HepG2 (cell line): ENCODE measurements at regions not wholly inside any gene's neighbourhood (a gene's known extent, or its start where the extent isn't known, plus 50 kb on each side); places are given as distances from the start of the nearest gene placed in this dataset.

ENCODE experiments used
- ATAC-seq: fragments of 200-7000 bp; cut with Tn5 transposase; 3 replicates; pipeline ENCODE4 v1.9.1; 2020; ENCODE audit warnings: mild to moderate bottlenecking, moderate library complexity
- BruUV-seq: library from RNA; stranded (reverse); fragments of 400-500 nt; replicated peaks from 2 replicates; lab custom pipeline; 2021; lab: Mats Ljungman, UMichigan
- CTCF ChIA-PET: fragments of 300-600 bp; formaldehyde crosslinking; extraction: SDS; loops from one replicate; lab custom pipeline; 2021; ENCODE audit warnings: low total read pairs, inconsistent platforms, low intra/inter-chr PET ratio; lab: Yijun Ruan, JAX
- POLR2A ChIA-PET: fragments of 350-600 bp; sonication (Branson Sonifier 250); formaldehyde crosslinking; loops from one replicate; lab custom pipeline; 2020; ENCODE audit warnings: antibody characterized with exemption, inconsistent platforms; lab: Yijun Ruan, JAX
- DNase-seq: peaks from one replicate; pipeline ENCODE4 v3.0.0-alpha.2; 2015; ENCODE audit warnings: low spot score
- FAIRE-seq: peaks from 3 replicates; lab custom pipeline; 2011; peaks lifted over from hg19 to GRCh38; lab: Jason Lieb, UNC
- H2AFZ ChIP-seq: one replicate; pipeline ENCODE4 v1.6.1; 2011; ENCODE audit warnings: low read length, inconsistent platforms
- H3K27ac ChIP-seq: fragments of 300-600 bp; 3 replicates; pipeline ENCODE4 v1.8.0; 2011; ENCODE audit warnings: mixed run types, mild to moderate bottlenecking, mixed read lengths, low read length, inconsistent platforms; ENCODE audit not compliant: insufficient read depth; ENCODE audit errors: extremely low read length
- H3K27me3 ChIP-seq, 2 experiments: fragments of 200-600 bp in 1 of 2; 2 replicates in 1 of 2; 3 replicates in 1 of 2; pipeline versions ENCODE4 v1.6.0 to v1.8.0; 2011; ENCODE audit warnings: low read length in 2 of 2, mild to moderate bottlenecking in 2 of 2, moderate library complexity in 2 of 2, inconsistent platforms in 1 of 2; ENCODE audit not compliant: insufficient read depth in 2 of 2, control insufficient read depth in 1 of 2
- H3K36me3 ChIP-seq, 2 experiments: fragments of 200-600 bp in 1 of 2; replicated peaks in 1 of 2; 2 replicates in 1 of 2; 3 replicates in 1 of 2; pipeline versions ENCODE4 v1.5.1 to v1.8.0; 2011; ENCODE audit warnings: low read length in 2 of 2, inconsistent platforms in 1 of 2; ENCODE audit not compliant: insufficient read depth in 2 of 2, control insufficient read depth in 1 of 2
- H3K4me1 ChIP-seq: 2 replicates; pipeline ENCODE4 v1.5.1; 2012; ENCODE audit warnings: low read length, inconsistent platforms; ENCODE audit not compliant: insufficient read depth
- H3K4me2 ChIP-seq: 2 replicates; pipeline ENCODE4 v1.6.0; 2011; ENCODE audit warnings: low read depth, low read length, inconsistent platforms
- H3K4me3 ChIP-seq, 3 experiments: fragments of 200-600 bp in 1 of 3; sonication (generic), shearing (Covaris generic) in 1 of 3; replicated peaks in 1 of 3; 2 replicates each; pipeline ENCODE4 v1.5.1; 2011 to 2016; ENCODE audit warnings: low read length in 3 of 3, inconsistent platforms in 2 of 3, low read depth in 2 of 3, mild to moderate bottlenecking in 2 of 3, control low read depth in 1 of 3, mixed read lengths in 1 of 3; ENCODE audit not compliant: insufficient read depth in 1 of 3
- H3K79me2 ChIP-seq: one replicate; pipeline ENCODE4 v1.6.1; 2011; ENCODE audit warnings: low read length, inconsistent platforms; ENCODE audit not compliant: insufficient read depth
- H3K9ac ChIP-seq: 2 replicates; pipeline ENCODE4 v1.6.0; 2011; ENCODE audit warnings: mild to moderate bottlenecking, low read depth, low read length, inconsistent platforms; ENCODE audit not compliant: insufficient read depth
- H3K9me3 ChIP-seq: 2 replicates; pipeline ENCODE4 v1.5.1; 2012; ENCODE audit warnings: mild to moderate bottlenecking, low read length
- H4K20me1 ChIP-seq: 2 replicates; pipeline ENCODE4 v1.6.0; 2011; ENCODE audit warnings: inconsistent platforms, mild to moderate bottlenecking, low read length, moderate library complexity; ENCODE audit not compliant: insufficient read depth
- ELF1 ChIP-seq: sonication (generic); formaldehyde crosslinking; IDR thresholded peaks from 2 replicates; pipeline ENCODE4 v1.4.0; 2020; ENCODE audit warnings: missing genetic modification reagents
- ETS1 ChIP-seq: sonication (generic); formaldehyde crosslinking; IDR thresholded peaks from 2 replicates; pipeline ENCODE4 v1.4.0; 2020; ENCODE audit warnings: missing genetic modification reagents
- FOXK1 ChIP-seq: sonication (generic); formaldehyde crosslinking; IDR thresholded peaks from 2 replicates; pipeline ENCODE4 v1.4.0; 2020; ENCODE audit warnings: low read depth, missing genetic modification reagents, borderline replicate concordance
- HOXA9 ChIP-seq: sonication (generic); formaldehyde crosslinking; IDR thresholded peaks from 2 replicates; pipeline ENCODE4 v1.8.1; 2022; ENCODE audit warnings: missing genetic modification reagents, mild to moderate bottlenecking, moderate library complexity, borderline replicate concordance
- KDM5B ChIP-seq: sonication (generic); formaldehyde crosslinking; IDR thresholded peaks from 2 replicates; pipeline ENCODE4 v1.4.0; 2020; ENCODE audit warnings: missing genetic modification reagents, mild to moderate bottlenecking, borderline replicate concordance
- KDM6A ChIP-seq: IDR thresholded peaks from 2 replicates; pipeline ENCODE4 v1.6.1; 2016; ENCODE audit warnings: low read depth
- MBNL3 ChIP-seq: fragments of 250-450 bp; sonication (Bioruptor Pico); conservative IDR thresholded peaks from 2 replicates; pipeline ENCODE4 v1.8.0; 2022; ENCODE audit warnings: mild to moderate bottlenecking, inconsistent platforms
- MIER2 ChIP-seq: IDR thresholded peaks from 2 replicates; pipeline ENCODE4 v1.6.1; 2016; ENCODE audit warnings: missing biosample characterization, missing genetic modification reagents
- NKX3-1 ChIP-seq: sonication (generic); formaldehyde crosslinking; IDR thresholded peaks from 2 replicates; pipeline ENCODE4 v1.5.0; 2020; ENCODE audit warnings: missing genetic modification reagents
- PRMT3 ChIP-seq: sonication (generic); formaldehyde crosslinking; IDR thresholded peaks from 2 replicates; pipeline ENCODE4 v1.8.1; 2022; ENCODE audit warnings: low read depth, mild to moderate bottlenecking, moderate library complexity, missing genetic modification reagents, borderline replicate concordance
- SMARCC2 ChIP-seq: fragments of 450-650 bp; IDR thresholded peaks from 2 replicates; pipeline ENCODE4 v1.6.1; 2017; ENCODE audit warnings: antibody characterized with exemption, mild to moderate bottlenecking
- ZBTB7A ChIP-seq: sonication (generic); formaldehyde crosslinking; IDR thresholded peaks from 2 replicates; pipeline ENCODE4 v1.8.0; 2022; ENCODE audit warnings: mild to moderate bottlenecking, missing genetic modification reagents
- ZNF570 ChIP-seq: sonication (generic); formaldehyde crosslinking; IDR thresholded peaks from 2 replicates; pipeline ENCODE4 v1.4.0; 2020; ENCODE audit warnings: mild to moderate bottlenecking, missing genetic modification reagents, borderline replicate concordance
- WGBS: methylation state at CpG from one replicate; pipeline ENCODE4 v1.1.6; 2017; ENCODE audit warnings: low lambda C conversion rate; 5-methylcytosine and 5-hydroxymethylcytosine counted together
- in situ Hi-C: cut with HindIII; loops from 2 replicates; pipeline ENCODE4 v1.10.0; 2017; ENCODE audit warnings: low pct_unique_long_range_greater_than_20kb; ENCODE audit not compliant: extremely low pct_ligation_motif_present
- intact Hi-C: fragments of 100-400 bp; cut with micrococcal nuclease; formaldehyde crosslinking; loops from one replicate; pipeline ENCODE4 v1.10.0; 2022; ENCODE audit not compliant: unreplicated experiment

DNA sequence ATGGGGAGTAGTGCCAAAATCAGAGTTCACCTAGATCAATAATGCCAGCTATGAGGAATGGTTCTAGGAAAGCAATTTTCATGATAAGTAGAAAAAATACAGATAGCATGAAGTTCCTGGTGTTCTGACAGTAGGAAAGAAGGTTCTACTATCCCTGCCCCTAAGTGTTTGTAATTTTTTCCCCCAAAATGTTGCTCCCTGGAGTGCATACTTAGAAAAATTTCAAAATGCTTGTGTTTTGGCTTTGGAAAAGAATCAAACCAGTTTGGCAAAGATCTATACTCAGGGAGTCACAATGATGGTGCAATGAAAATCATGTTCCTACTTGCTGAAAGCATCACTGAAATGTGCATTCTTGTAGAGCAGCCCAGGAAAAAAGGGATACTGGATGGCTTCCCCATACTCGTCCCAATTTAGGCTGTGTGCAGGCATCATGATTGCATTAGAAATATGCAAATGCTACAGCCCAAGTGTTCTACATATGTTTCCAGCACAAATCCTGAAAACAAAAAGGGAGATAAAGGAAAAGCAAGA lies 74.7 kb downstream of the LPAR4 start:
- H3K4me2 ChIP-seq = no peak overlapping the region
- 0% methylated on average over 1 of the region's 1 CpG for WGBS
- intact Hi-C loops = no loop called here
- ATAC-seq = no peak
- CTCF ChIA-PET = no interaction called here
- no peaks in the 10 kb centered on the region for H3K27me3 ChIP-seq
- no peak for TF ChIP-seq ELF1 (CRISPR knock-in tag)
- no peaks in the 10 kb centered on the region for H3K36me3 ChIP-seq
- no peak overlapping the region for H3K27ac ChIP-seq
- DNase-seq = no peak
- POLR2A ChIA-PET = no interaction called here
- no peaks in the 10 kb centered on the region for H3K79me2 ChIP-seq
- H3K4me1 ChIP-seq = no peaks in the 10 kb centered on the region
- FAIRE-seq = no peak
- H2AFZ ChIP-seq = no peak overlapping the region
- BruUV-seq = no TSS peak
- H4K20me1 ChIP-seq = no peaks in the 10 kb centered on the region
- no peaks in the 10 kb centered on the region for H3K9me3 ChIP-seq
- in situ Hi-C loops = no loop called here
- H3K9ac ChIP-seq = no peak overlapping the region
- no peak overlapping the region for H3K4me3 ChIP-seq

DNA sequence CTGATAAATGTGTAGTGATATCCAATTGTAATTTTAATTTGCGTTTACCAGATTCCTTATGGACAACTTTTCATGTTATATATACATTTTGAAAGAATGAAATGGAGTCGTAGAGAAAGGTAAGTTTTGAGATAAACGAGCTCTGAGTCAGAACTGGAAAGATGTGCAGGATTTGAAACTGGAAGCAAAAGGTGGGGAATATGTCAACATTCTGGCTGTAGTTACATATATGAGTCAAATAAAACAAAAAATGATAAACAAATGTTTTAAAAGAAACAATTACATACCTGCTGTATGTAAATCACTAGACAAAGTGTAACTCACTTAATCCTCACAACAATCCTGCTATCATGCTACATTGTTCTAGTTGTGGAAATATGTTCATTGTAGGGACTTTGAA lies 84.0 kb downstream of the LPAR4 start:
- H3K27me3 ChIP-seq = no peaks in the 10 kb centered on the region
- H3K4me1 ChIP-seq = no peaks in the 10 kb centered on the region
- H3K9me3 ChIP-seq = no peaks in the 10 kb centered on the region
- intact Hi-C loops (no loop called here), in situ Hi-C loops (no loop called here)
- no peak for ATAC-seq
- POLR2A ChIA-PET = no interaction called here
- no peak overlapping the region for H2AFZ ChIP-seq
- WGBS = 1% methylated on average over 3 of the region's 3 CpGs
- BruUV-seq = no TSS peak
- H3K4me2 ChIP-seq = no peak overlapping the region
- CTCF ChIA-PET = no interaction called here
- no peaks in the 10 kb centered on the region for H4K20me1 ChIP-seq
- no peaks in the 10 kb centered on the region for H3K36me3 ChIP-seq
- H3K4me3 ChIP-seq = no peak overlapping the region
- no peak for FAIRE-seq
- no peak for TF ChIP-seq SMARCC2
- TF ChIP-seq FOXK1 (CRISPR knock-in tag) = no peak
- no peak for TF ChIP-seq ETS1 (CRISPR knock-in tag)
- TF ChIP-seq MIER2 (CRISPR knock-in tag) = no peak
- no peak for TF ChIP-seq ZNF570 (CRISPR knock-in tag)
- TF ChIP-seq KDM5B = no peak
- no peak for TF ChIP-seq NKX3-1 (CRISPR knock-in tag)
- no peak for TF ChIP-seq MBNL3 (CRISPR knock-in tag)
- no peak for TF ChIP-seq HOXA9 (CRISPR knock-in tag)
- TF ChIP-seq ZBTB7A (CRISPR knock-in tag) = no peak
- TF ChIP-seq KDM6A = no peak
- no peak for TF ChIP-seq PRMT3 (CRISPR knock-in tag)
- TF ChIP-seq, all 625 proteins: peak for 0
- DNase-seq = no peak
- Histone ChIP-seq H3K27ac (no peak overlapping the region), H3K79me2 (no peaks in the 10 kb centered on the region), H3K9ac (no peak overlapping the region)
